ENCODE measurements at regions not wholly inside any gene's neighbourhood (a gene's known extent, or its start where the extent isn't known, plus 50 kb on each side); places are given as distances from the start of the nearest gene placed in this dataset.
"Not testable (repeated sequence)": the region's sequence is repeated elsewhere in the genome, so short reads cannot be mapped to it uniquely, and the experiment has no call there.

DNA sequence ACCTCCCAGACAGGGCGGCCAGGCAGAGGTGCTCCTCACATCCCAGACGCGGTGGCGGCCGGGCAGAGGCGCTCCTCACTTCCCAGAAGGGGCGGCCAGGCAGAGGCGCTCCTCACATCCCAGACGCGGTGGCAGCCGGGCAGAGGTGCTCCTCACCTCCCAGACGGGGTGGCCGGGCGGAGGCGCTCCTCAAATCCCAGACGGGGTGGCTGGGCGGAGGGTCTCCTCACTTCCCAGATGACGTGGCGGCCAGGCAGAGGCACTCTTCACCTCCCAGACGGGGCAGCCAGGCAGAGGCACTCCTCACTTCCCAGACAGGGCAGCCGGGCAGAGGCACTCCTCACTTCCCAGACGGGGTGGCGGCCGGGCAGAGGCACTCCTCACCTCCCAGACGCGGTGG is 247.7 kb upstream of the USP9Y start:
- not testable (repeated sequence) for DNase-seq (ENCODE audit: low spot score)

DNA sequence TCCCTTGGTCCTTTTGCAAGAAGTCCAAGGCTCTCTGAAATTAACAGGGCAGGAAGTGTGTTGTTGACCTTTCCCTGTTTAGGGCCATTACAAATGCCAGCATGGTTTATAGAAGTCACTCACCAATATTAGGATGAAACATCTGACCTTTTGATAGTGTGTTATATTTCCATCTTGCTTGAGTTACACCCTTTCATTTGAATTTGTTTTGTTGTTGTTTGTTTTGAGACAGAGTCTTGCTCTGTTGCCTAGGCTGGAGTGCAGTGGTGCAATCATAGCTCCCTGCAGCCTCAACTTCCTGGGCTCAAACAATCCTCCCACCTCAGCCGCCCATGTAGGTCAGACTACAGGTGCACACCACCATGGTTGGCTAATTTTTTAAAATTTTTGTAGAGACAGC is 241.1 kb upstream of the USP9Y start:
- no peak for DNase-seq (ENCODE audit: low spot score)

- no peak for DNase-seq (ENCODE audit: low spot score)
These were observed 236.9 kb upstream of the USP9Y start for GRCh38 chrY:12464155-12464554.

DNA sequence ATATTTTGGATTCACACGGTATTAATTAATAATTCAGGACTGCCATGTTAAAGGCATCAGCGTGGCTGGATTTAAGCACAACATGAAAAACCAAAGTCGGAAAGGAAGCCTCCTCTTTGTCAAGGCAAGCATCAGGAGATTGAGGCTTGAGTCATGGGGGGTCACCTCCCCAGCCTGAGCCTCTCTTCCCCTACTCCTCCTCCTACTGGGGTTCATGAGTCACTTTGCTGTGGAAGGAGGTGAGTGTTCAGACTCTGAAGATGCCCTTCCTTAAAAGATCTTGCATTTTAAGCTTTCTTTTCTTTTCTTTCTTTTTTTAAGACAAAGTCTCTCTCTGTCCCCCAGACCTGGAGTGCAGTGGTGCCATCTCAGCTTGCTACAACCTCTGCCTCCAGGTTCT is 235.3 kb upstream of the USP9Y start:
- DNase-seq (ENCODE audit: low spot score): no peak

GRCh38 chrY:12469081-12469480 is 231.9 kb upstream of the USP9Y start:
- no peak for DNase-seq (ENCODE audit: low spot score)

GRCh38 chrY:12474472-12474871 is 226.6 kb upstream of the USP9Y start:
- no peak for DNase-seq (ENCODE audit: low spot score)

- DNase-seq (ENCODE audit: low spot score): no peak
These were observed 221.6 kb upstream of the USP9Y start for GRCh38 chrY:12479382-12479781.

DNA sequence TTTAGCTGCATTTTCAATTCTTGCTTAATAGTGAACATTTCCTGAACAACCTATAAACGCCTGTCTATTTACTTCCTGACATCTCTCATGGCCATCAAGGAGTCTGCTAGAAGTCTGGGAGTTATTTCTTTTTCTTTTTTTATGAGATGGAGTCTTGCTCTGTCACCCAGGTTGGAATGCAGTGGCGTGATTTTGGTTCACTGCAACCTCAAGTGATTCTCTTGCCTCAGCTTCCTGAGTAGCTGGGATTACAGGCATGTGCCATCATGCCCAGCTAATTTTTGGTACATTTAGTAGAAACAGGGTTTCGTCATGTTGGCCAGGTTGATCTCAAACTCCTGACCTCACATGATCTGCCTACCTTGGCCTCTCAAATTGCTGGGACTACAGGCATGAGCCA is 217.6 kb upstream of the USP9Y start:
- no peak for DNase-seq (ENCODE audit: low spot score)

- no peak for DNase-seq (ENCODE audit: low spot score)
These were observed 210.3 kb upstream of the USP9Y start for GRCh38 chrY:12490558-12491209.

GRCh38 chrY:12492218-12492617 is 208.8 kb upstream of the USP9Y start:
- no peak for DNase-seq (ENCODE audit: low spot score)

DNA sequence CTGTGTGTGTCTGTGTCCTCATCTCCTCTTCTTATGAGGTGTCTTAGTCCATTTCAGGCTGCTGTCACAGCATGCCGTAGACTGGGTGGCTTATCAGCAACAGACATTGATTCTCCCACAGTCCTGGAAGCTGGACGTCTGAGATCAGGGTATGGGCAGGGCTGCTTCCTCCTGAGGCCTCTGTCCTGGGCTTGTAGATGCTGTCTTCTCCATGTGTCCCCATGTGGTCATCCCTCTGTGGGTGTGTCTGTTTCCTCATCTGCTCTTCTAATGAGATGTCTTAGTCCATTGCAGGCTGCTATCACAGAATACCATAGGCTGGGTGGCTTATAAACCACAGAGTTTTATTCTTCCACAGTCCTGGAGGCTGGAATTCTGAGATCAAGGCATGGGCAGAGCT is 205.0 kb upstream of the USP9Y start:
- DNase-seq (ENCODE audit: low spot score): peak; percentile 2

GRCh38 chrY:12500096-12500495 is 200.9 kb upstream of the USP9Y start:
- peak; percentile 14 for DNase-seq (ENCODE audit: low spot score)

DNA sequence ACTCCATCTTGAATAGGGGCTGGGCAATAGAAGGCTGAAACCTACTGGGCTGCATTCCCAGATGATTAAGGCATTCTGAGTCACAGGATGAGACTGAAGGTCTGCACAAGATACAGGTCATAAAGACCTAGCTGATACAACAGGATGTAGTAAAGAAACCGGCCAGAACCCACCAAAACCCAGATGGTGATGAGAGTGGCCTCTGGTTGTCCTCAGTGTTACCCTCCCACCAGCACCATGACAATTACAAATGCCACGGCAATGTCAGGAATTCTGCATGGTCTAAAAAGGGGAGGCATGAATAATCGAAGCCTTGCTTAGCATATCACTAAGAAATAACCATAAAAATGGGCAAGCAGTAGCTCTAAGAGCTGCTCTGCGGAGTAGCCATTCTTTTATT is 197.0 kb upstream of the USP9Y start:
- not testable (repeated sequence) for DNase-seq (ENCODE audit: low spot score)

GRCh38 chrY:12517338-12517737 is 183.7 kb upstream of the USP9Y start:
- DNase-seq (ENCODE audit: low spot score): no peak

DNA sequence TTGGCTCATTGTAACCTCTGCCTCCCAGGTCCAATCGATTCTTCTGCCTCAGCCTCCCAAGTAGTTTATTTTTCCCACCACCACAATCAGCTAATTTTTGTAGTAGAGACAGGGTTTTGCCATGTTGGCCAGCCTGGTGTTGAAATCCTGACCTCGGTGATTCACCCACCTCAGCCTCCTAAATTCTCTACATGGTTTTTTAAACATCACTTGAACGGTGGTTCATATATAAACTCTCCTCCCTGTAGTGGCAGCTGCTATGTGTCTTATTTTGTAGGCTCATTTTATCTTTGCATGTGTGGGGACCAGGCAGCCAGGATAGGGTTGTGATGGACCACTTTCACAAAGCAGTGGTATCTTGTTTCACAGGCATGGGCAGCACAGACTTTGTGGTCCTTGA is 175.8 kb upstream of the USP9Y start:
- no peak for DNase-seq (ENCODE audit: low spot score)

DNA sequence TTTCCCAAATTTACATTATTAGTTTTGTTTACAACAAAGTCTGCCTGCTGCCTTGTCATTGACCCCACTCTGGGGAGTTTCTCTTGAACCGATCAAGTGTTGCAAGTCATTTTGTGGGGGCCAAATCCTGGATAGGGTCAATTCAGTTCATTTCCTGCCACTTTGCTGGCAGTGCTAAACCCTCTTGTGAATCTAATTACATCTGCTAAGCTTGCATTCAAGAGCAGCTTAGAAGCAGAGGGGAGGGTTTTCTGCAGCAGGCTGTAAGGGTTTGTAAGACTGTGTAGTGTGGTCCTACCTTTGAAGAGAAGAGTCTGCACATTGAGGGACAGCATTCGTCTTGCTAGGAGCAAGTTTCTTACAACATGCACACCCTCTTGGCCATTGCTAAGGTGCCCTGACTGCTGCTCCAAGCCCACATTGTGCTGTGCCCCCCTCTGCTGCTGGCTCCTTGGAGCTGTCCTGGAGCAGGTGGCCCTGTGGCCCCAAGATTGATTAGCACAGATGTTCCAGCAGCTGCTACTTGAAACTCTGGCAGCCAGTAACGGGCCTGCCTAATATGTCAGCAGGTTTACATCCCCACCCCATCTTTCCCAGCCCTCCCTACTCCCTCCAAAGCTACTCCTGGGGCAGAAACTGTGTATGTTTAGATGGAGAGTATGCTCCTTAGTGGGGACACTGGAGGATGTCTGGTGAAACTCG is 174.5 kb upstream of the USP9Y start:
- DNase-seq (ENCODE audit: low spot score): no peak

- DNase-seq (ENCODE audit: low spot score): no peak
These were observed 163.7 kb upstream of the USP9Y start for GRCh38 chrY:12537226-12537854.

DNA sequence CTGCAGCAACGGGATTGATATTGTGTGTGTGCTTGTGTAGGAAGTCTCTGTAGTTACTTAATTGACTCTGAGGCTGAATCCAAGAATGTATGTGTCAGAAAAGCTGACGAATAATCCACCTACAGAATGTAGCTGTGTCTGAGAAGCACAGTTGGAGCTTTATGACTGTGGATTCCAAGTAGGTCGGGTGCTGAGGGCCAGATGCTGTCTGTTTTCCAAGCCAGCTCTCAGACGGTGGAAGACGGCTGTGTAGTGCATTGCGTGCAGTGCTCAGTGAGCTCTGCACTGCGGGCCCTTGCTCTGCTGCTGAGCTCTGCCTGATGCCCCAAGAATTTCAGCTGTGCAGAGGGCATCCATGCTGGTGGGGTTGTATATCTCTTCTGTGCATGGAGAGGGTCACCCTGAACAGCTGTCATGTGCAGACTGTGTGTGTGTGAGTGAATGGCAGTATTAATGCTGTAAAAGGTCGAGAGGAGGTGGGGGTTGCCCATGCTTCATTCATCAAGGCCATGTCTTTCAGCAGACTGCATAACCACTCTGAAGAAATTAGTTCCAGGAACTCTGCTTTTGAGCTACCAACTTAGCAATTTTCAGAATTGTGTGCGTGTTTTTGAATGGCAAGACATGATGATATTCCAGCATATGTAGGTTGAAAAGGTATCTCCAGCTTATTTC is 154.1 kb upstream of the USP9Y start:
- no peak for DNase-seq (ENCODE audit: low spot score)

- DNase-seq (ENCODE audit: low spot score): no peak
These were observed 148.4 kb upstream of the USP9Y start for GRCh38 chrY:12552471-12553283.

GRCh38 chrY:12553909-12554308 is 147.1 kb upstream of the USP9Y start:
- no peak for DNase-seq (ENCODE audit: low spot score)

DNA sequence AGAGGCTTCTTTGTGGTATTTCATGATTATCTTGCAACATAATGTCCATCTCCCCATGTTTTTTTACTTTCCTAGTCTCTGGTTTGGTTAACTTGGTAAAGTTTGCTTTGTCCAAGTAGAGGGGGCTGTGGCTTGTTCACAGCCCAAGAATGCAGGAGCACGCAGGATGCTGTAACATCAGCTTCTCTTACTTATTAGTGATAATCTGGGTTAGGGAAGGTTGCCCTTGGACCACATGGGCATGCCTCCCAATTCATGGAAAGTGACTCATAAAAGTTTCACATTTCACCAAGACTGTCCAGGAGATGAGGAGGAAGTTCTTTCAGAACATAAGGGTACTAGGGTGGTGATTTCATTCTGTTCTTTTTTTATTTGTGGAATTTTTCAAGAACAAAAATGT is 146.0 kb upstream of the USP9Y start:
- no peak for DNase-seq (ENCODE audit: low spot score)

GRCh38 chrY:12559007-12559406 is 142.0 kb upstream of the USP9Y start:
- no peak for DNase-seq (ENCODE audit: low spot score)
